ENCODE measurements at regions not wholly inside any gene's neighbourhood (a gene's known extent, or its start where the extent isn't known, plus 50 kb on each side); places are given as distances from the start of the nearest gene placed in this dataset.
"Not testable (repeated sequence)": the region's sequence is repeated elsewhere in the genome, so short reads cannot be mapped to it uniquely, and the experiment has no call there.

- Histone ChIP-seq H3K4me1 (ENCODE audit: insufficient read depth, low read length, poor library complexity, severe bottlenecking) (no peaks in the 10 kb centered on the region), H3K27me3 (replicated peaks; ENCODE audit: insufficient read depth, low read depth, low read length, poor library complexity) (peaks cover 21% of the 10 kb centered on the region), H3K4me3 (ENCODE audit: low read depth, low read length, poor library complexity, severe bottlenecking) (no peak overlapping the region), H3K36me3 (ENCODE audit: insufficient read depth, low read length, poor library complexity, severe bottlenecking) (no peaks in the 10 kb centered on the region), H3K9me3 (ENCODE audit: low read depth, low read length, poor library complexity, severe bottlenecking) (no peaks in the 10 kb centered on the region), H3K27ac (ENCODE audit: low read depth, low read length, poor library complexity, severe bottlenecking) (no peak overlapping the region)
- no TSS peak for BruUV-seq (replicated peaks)
- no peak for DNase-seq (ENCODE audit: low spot score)
- intact Hi-C loops (cut with micrococcal nuclease; ENCODE audit: unreplicated experiment) = no loop called here
- CTCF ChIA-PET = no interaction called here
- POLR2A ChIA-PET (ENCODE audit: low non-redundant PET) = no interaction called here
- no peak for TF ChIP-seq EZH2 (IDR thresholded peaks at IDR 0.05; ENCODE audit: borderline replicate concordance, low read depth, low read length, poor library complexity, severe bottlenecking)
Measured at GRCh38 chr1:228887101-228887500, 151.8 kb downstream of the RHOU start.

DNA sequence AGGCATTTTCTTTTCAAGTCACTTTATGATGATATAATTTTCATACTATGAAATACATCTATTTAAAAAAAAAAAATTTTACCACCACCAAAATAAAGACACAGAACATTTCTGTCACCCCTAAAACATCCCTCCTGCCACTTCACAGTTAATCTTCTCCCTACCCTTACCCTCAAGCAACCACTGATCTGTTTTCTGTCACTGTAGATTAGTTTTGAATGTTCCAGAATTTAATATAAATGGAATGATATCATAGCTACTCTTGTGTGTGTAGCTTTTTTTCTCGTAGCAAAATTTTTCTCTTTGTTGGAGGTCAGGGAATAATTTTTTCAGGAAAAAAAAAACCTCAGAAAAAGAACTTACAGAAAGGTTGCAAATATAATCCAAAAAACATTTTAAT, 152.7 kb downstream of the RHOU start:
- Histone ChIP-seq H3K36me3 (ENCODE audit: insufficient read depth, low read length, poor library complexity, severe bottlenecking) (no peaks in the 10 kb centered on the region), H3K27me3 (replicated peaks; ENCODE audit: insufficient read depth, low read depth, low read length, poor library complexity) (peaks cover 21% of the 10 kb centered on the region), H3K9me3 (ENCODE audit: low read depth, low read length, poor library complexity, severe bottlenecking) (no peaks in the 10 kb centered on the region), H3K4me3 (ENCODE audit: low read depth, low read length, poor library complexity, severe bottlenecking) (no peak overlapping the region), H3K27ac (ENCODE audit: low read depth, low read length, poor library complexity, severe bottlenecking) (no peak overlapping the region), H3K4me1 (ENCODE audit: insufficient read depth, low read length, poor library complexity, severe bottlenecking) (no peaks in the 10 kb centered on the region)
- POLR2A ChIA-PET (ENCODE audit: low non-redundant PET) = no interaction called here
- no TSS peak for BruUV-seq (replicated peaks)
- CTCF ChIA-PET = no interaction called here
- TF ChIP-seq EZH2 (IDR thresholded peaks at IDR 0.05; ENCODE audit: borderline replicate concordance, low read depth, low read length, poor library complexity, severe bottlenecking) (no peak), CTCF (conservative IDR thresholded peaks at IDR 0.05; ENCODE audit: low read depth, low read length) (no peak)
- no peak for DNase-seq (ENCODE audit: low spot score)
- intact Hi-C loops (cut with micrococcal nuclease; ENCODE audit: unreplicated experiment) = no loop called here

GRCh38 chr1:228889289-228889688, 154.0 kb downstream of the RHOU start:
- DNase-seq (ENCODE audit: low spot score) = no peak
- Histone ChIP-seq H3K27ac (ENCODE audit: low read depth, low read length, poor library complexity, severe bottlenecking) (no peak overlapping the region), H3K4me1 (ENCODE audit: insufficient read depth, low read length, poor library complexity, severe bottlenecking) (no peaks in the 10 kb centered on the region), H3K9me3 (ENCODE audit: low read depth, low read length, poor library complexity, severe bottlenecking) (no peaks in the 10 kb centered on the region), H3K36me3 (ENCODE audit: insufficient read depth, low read length, poor library complexity, severe bottlenecking) (no peaks in the 10 kb centered on the region), H3K27me3 (replicated peaks; ENCODE audit: insufficient read depth, low read depth, low read length, poor library complexity) (peaks cover 21% of the 10 kb centered on the region), H3K4me3 (ENCODE audit: low read depth, low read length, poor library complexity, severe bottlenecking) (no peak overlapping the region)
- intact Hi-C loops (cut with micrococcal nuclease; ENCODE audit: unreplicated experiment) = no loop called here
- TF ChIP-seq CTCF (conservative IDR thresholded peaks at IDR 0.05; ENCODE audit: low read depth, low read length) (no peak), EZH2 (IDR thresholded peaks at IDR 0.05; ENCODE audit: borderline replicate concordance, low read depth, low read length, poor library complexity, severe bottlenecking) (no peak)
- CTCF ChIA-PET = no interaction called here
- POLR2A ChIA-PET (ENCODE audit: low non-redundant PET) = no interaction called here
- BruUV-seq (replicated peaks) = no TSS peak

- H3K9me3 ChIP-seq (ENCODE audit: low read depth, low read length, poor library complexity, severe bottlenecking) = no peaks in the 10 kb centered on the region
- H3K4me1 ChIP-seq (ENCODE audit: insufficient read depth, low read length, poor library complexity, severe bottlenecking) = no peaks in the 10 kb centered on the region
- TF ChIP-seq CTCF (conservative IDR thresholded peaks at IDR 0.05; ENCODE audit: low read depth, low read length) = no peak
- TF ChIP-seq EZH2 (IDR thresholded peaks at IDR 0.05; ENCODE audit: borderline replicate concordance, low read depth, low read length, poor library complexity, severe bottlenecking) = no peak
- ChIA-PET POLR2A (ENCODE audit: low non-redundant PET) (no interaction called here), CTCF (no interaction called here)
- intact Hi-C loops (cut with micrococcal nuclease; ENCODE audit: unreplicated experiment) = no loop called here
- no TSS peak for BruUV-seq (replicated peaks)
- no peak overlapping the region for H3K4me3 ChIP-seq (ENCODE audit: low read depth, low read length, poor library complexity, severe bottlenecking)
- H3K27ac ChIP-seq (ENCODE audit: low read depth, low read length, poor library complexity, severe bottlenecking) = no peak overlapping the region
- peaks cover 21% of the 10 kb centered on the region for H3K27me3 ChIP-seq (replicated peaks; ENCODE audit: insufficient read depth, low read depth, low read length, poor library complexity)
- H3K36me3 ChIP-seq (ENCODE audit: insufficient read depth, low read length, poor library complexity, severe bottlenecking) = no peaks in the 10 kb centered on the region
- DNase-seq (ENCODE audit: low spot score) = no peak
Measured at GRCh38 chr1:228891272-228892034, 156.2 kb downstream of the RHOU start.

DNA sequence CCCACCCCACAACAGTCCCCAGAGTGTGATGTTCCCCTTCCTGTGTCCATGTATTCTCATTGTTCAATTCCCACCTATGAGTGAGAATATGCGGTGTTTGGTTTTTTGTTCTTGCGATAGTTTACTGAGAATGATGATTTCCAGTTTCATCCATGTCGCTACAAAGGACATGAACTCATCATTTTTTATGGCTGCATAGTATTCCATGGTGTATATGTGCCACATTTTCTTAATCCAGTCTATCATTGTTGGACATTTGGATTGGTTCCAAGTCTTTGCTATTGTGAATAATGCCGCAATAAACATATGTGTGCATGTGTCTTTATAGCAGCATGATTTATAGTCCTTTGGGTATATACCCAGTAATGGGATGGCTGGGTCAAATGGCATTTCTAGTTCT, 156.9 kb downstream of the RHOU start:
- POLR2A ChIA-PET (ENCODE audit: low non-redundant PET); BruUV-seq (replicated peaks); CTCF ChIA-PET: not testable (repeated sequence)

More for the DNA sequence above, 156.9 kb downstream of the RHOU start:
- H3K36me3 ChIP-seq (ENCODE audit: insufficient read depth, low read length, poor library complexity, severe bottlenecking); H3K4me1 ChIP-seq (ENCODE audit: insufficient read depth, low read length, poor library complexity, severe bottlenecking); DNase-seq (ENCODE audit: low spot score); intact Hi-C loops (cut with micrococcal nuclease; ENCODE audit: unreplicated experiment); H3K9me3 ChIP-seq (ENCODE audit: low read depth, low read length, poor library complexity, severe bottlenecking); H3K27ac ChIP-seq (ENCODE audit: low read depth, low read length, poor library complexity, severe bottlenecking); H3K4me3 ChIP-seq (ENCODE audit: low read depth, low read length, poor library complexity, severe bottlenecking): not testable (repeated sequence)
- peaks cover 16% of the 10 kb centered on the region for H3K27me3 ChIP-seq (replicated peaks; ENCODE audit: insufficient read depth, low read depth, low read length, poor library complexity)
